Astrocyte (in vitro differentiated cells and primary cell): ENCODE measurements at regions not wholly inside any gene's neighbourhood (a gene's known extent, or its start where the extent isn't known, plus 50 kb on each side); places are given as distances from the start of the nearest gene placed in this dataset.

Experiments
- DNase-seq: peaks from one replicate; pipeline ENCODE4 v3.0.0-alpha.2; 2010; ENCODE audit warnings: low read depth
- FAIRE-seq: peaks from 2 replicates; lab custom pipeline; 2011; peaks lifted over from hg19 to GRCh38; lab: Jason Lieb, UNC
- H2AFZ ChIP-seq: 2 replicates; pipeline ENCODE4 v1.6.0; 2012; ENCODE audit warnings: low read depth, low read length, inconsistent platforms
- H3K27ac ChIP-seq: 2 replicates; pipeline ENCODE4 v1.5.1; 2011; ENCODE audit warnings: low read depth, low read length, inconsistent platforms
- H3K27me3 ChIP-seq: 2 replicates; pipeline ENCODE4 v1.6.0; 2011; ENCODE audit warnings: low read length, inconsistent platforms; ENCODE audit not compliant: insufficient read depth
- H3K36me3 ChIP-seq: 2 replicates; pipeline ENCODE4 v1.5.1; 2011; ENCODE audit warnings: low read length, inconsistent platforms; ENCODE audit not compliant: insufficient read depth
- H3K4me1 ChIP-seq: 2 replicates; pipeline ENCODE4 v1.5.1; 2011; ENCODE audit warnings: low read length, inconsistent platforms; ENCODE audit not compliant: insufficient read depth
- H3K4me2 ChIP-seq: 2 replicates; pipeline ENCODE4 v1.6.0; 2012; ENCODE audit warnings: low read length, inconsistent platforms
- H3K4me3 ChIP-seq: 2 replicates; pipeline ENCODE4 v1.5.1; 2011; ENCODE audit warnings: low read depth, mild to moderate bottlenecking, low read length, inconsistent platforms; ENCODE audit not compliant: insufficient read depth
- H3K79me2 ChIP-seq: 2 replicates; pipeline ENCODE4 v1.6.0; 2012; ENCODE audit warnings: mild to moderate bottlenecking, low read length, inconsistent platforms; ENCODE audit not compliant: insufficient read depth
- H3K9ac ChIP-seq: 2 replicates; pipeline ENCODE4 v1.6.0; 2012; ENCODE audit warnings: mild to moderate bottlenecking, low read length, inconsistent platforms
- H3K9me3 ChIP-seq: 2 replicates; pipeline ENCODE4 v1.5.1; 2012; ENCODE audit warnings: low read depth, mild to moderate bottlenecking, low read length, inconsistent platforms; ENCODE audit not compliant: insufficient read depth
- H4K20me1 ChIP-seq: 2 replicates; pipeline ENCODE4 v1.6.0; 2012; ENCODE audit warnings: low read length, inconsistent platforms; ENCODE audit not compliant: insufficient read depth
- H3K27ac Mint-ChIP-seq: one replicate; pipeline ENCODE4 v1.8.0; 2021; ENCODE audit warnings: mild to moderate bottlenecking, mixed read lengths; ENCODE audit not compliant: unreplicated experiment
- H3K27me3 Mint-ChIP-seq: one replicate; pipeline ENCODE4 v1.8.0; 2021; ENCODE audit warnings: low read depth, mixed read lengths; ENCODE audit not compliant: unreplicated experiment
- H3K36me3 Mint-ChIP-seq: one replicate; pipeline ENCODE4 v1.8.0; 2021; ENCODE audit warnings: low read depth, mixed read lengths; ENCODE audit not compliant: unreplicated experiment
- H3K4me1 Mint-ChIP-seq: one replicate; pipeline ENCODE4 v1.8.0; 2021; ENCODE audit warnings: low read depth, mixed read lengths; ENCODE audit not compliant: unreplicated experiment
- H3K4me3 Mint-ChIP-seq: one replicate; pipeline ENCODE4 v1.8.0; 2021; ENCODE audit warnings: mild to moderate bottlenecking, moderate library complexity, mixed read lengths; ENCODE audit not compliant: unreplicated experiment
- H3K9me3 Mint-ChIP-seq: one replicate; pipeline ENCODE4 v1.8.0; 2021; ENCODE audit warnings: mild to moderate bottlenecking, mixed read lengths; ENCODE audit not compliant: unreplicated experiment
- CTCF ChIP-seq: IDR thresholded peaks from 2 replicates; pipeline ENCODE4 v1.5.1; 2011; ENCODE audit warnings: low read depth, mild to moderate bottlenecking, inconsistent platforms, low read length, moderate library complexity; ENCODE audit not compliant: insufficient read depth
- EZH2 ChIP-seq: IDR thresholded peaks from 2 replicates; pipeline ENCODE4 v1.6.1; 2012; ENCODE audit warnings: mild to moderate bottlenecking, low read length, inconsistent platforms; ENCODE audit not compliant: insufficient read depth

DNA sequence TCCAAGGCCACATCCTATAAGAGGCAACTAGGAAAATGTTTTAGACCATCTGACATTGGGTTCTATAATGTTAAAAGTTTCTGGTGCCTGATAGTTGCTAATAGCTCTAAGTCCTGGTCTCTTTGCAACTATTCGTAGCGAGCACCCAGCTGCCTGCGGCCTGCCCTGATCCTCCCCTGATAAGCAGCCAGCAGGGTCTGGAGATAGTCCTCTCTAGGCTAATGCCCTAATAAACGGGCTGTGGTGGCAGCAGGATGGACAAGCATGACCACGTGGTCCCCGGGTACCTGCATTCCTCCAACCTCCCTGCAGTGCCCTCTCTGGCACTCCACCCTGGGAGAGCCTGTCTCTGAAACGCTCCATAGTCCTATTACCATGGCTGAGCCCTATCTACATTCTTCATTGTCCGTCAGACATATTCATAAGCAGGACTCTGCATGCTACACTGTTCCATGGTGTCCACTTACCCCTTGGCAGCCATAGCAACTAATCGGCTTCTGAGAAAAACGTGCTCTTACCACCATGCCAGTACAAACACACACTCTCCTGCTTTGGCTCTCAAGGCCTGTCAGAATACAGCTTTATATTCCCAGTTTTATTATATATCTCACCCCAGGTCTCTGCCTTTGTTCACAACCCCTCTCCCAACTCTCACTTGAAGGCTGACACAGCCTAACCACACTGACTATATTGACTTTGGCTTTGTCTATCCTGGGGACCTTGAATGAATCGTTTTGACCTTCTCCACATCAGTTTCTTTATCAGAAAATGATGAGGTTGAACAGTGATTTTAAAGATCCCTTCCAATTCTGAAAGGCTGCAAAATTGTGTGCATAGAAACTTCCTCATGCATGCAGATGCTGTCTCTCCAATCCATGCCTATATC is 49.9 kb upstream of the DAPK1 start:
- Mint-ChIP-seq H3K4me1 (no peaks in the 10 kb centered on the region), H3K27me3 (no peaks in the 10 kb centered on the region), H3K9me3 (peaks cover 2% of the 10 kb centered on the region), H3K36me3 (no peaks in the 10 kb centered on the region), H3K27ac (no peak overlapping the region), H3K4me3 (no peak overlapping the region)
- TF ChIP-seq CTCF: no peak
- TF ChIP-seq EZH2: no peak
- Histone ChIP-seq H3K9ac (no peak overlapping the region), H3K36me3 (no peaks in the 10 kb centered on the region), H3K4me2 (no peak overlapping the region), H4K20me1 (no peaks in the 10 kb centered on the region), H3K27ac (no peak overlapping the region), H3K27me3 (no peaks in the 10 kb centered on the region), H2AFZ (peak overlapping the region; percentile 52), H3K4me3 (no peak overlapping the region), H3K79me2 (no peaks in the 10 kb centered on the region), H3K9me3 (no peaks in the 10 kb centered on the region), H3K4me1 (no peaks in the 10 kb centered on the region)
- no peak for DNase-seq
- no peak for FAIRE-seq
